RWPE1 (cell line): ENCODE measurements at regions not wholly inside any gene's neighbourhood (a gene's known extent, or its start where the extent isn't known, plus 50 kb on each side); places are given as distances from the start of the nearest gene placed in this dataset.

Source experiments
- CTCF ChIA-PET: fragments of 350-600 bp; sonication (Branson Sonifier 250); formaldehyde crosslinking; extraction: SDS; loops from one replicate; lab custom pipeline; 2021; lab: Yijun Ruan, JAX
- POLR2A ChIA-PET: fragments of 400-600 bp; formaldehyde crosslinking; extraction: SDS; loops from one replicate; lab custom pipeline; 2020; ENCODE audit warnings: antibody characterized with exemption; ENCODE audit not compliant: low non-redundant PET; lab: Yijun Ruan, JAX
- DNase-seq: peaks from one replicate; pipeline ENCODE4 v3.0.0; 2012; ENCODE audit warnings: low spot score
- H3K27ac ChIP-seq: fragments of 450-650 bp; 2 replicates; pipeline ENCODE4 v1.5.1; 2017
- TF ChIP-seq, protein P1 (sequence below): fragments of 450-650 bp; conservative IDR thresholded peaks from 2 replicates; pipeline ENCODE4 v1.5.1; 2017; ENCODE audit warnings: low read depth, mild to moderate bottlenecking

DNA sequence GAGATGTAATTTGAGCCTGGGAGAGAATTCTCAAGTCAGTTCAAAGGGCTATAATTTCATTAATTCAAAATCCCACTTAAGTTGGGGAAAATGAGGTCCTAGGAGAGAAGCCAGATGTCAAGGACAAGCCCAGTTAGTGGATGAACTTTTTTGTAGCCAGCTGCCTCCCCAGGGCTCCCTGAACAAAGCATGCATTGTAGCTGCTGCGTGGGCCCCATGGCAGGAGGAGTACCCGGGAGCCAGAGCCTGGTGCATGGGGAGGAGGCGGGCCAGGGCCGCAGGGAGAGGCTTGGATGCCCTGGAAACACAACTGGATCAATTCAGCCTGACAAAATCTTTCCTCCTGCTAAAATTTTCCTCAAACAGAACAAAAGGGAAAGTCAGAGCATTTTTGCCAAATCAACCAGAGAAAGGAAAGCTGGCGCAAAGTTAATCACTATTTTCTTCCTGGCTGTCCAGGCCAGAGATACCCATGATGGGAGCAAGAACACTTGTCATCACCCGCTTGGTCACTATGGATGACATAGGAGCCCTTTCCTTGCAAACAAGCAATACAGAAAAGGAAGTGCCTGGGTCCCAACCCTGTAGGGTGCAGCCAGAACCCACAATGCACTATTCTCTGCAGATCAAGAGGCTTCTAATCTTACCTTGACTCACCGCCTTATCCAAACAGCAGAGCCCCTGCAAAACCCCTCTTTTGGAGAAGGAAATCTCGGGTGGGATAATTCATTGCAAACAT, 248.1 kb upstream of the RAB4A start:
- TF ChIP-seq, protein P1, sequence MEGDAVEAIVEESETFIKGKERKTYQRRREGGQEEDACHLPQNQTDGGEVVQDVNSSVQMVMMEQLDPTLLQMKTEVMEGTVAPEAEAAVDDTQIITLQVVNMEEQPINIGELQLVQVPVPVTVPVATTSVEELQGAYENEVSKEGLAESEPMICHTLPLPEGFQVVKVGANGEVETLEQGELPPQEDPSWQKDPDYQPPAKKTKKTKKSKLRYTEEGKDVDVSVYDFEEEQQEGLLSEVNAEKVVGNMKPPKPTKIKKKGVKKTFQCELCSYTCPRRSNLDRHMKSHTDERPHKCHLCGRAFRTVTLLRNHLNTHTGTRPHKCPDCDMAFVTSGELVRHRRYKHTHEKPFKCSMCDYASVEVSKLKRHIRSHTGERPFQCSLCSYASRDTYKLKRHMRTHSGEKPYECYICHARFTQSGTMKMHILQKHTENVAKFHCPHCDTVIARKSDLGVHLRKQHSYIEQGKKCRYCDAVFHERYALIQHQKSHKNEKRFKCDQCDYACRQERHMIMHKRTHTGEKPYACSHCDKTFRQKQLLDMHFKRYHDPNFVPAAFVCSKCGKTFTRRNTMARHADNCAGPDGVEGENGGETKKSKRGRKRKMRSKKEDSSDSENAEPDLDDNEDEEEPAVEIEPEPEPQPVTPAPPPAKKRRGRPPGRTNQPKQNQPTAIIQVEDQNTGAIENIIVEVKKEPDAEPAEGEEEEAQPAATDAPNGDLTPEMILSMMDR: no peak

DNA sequence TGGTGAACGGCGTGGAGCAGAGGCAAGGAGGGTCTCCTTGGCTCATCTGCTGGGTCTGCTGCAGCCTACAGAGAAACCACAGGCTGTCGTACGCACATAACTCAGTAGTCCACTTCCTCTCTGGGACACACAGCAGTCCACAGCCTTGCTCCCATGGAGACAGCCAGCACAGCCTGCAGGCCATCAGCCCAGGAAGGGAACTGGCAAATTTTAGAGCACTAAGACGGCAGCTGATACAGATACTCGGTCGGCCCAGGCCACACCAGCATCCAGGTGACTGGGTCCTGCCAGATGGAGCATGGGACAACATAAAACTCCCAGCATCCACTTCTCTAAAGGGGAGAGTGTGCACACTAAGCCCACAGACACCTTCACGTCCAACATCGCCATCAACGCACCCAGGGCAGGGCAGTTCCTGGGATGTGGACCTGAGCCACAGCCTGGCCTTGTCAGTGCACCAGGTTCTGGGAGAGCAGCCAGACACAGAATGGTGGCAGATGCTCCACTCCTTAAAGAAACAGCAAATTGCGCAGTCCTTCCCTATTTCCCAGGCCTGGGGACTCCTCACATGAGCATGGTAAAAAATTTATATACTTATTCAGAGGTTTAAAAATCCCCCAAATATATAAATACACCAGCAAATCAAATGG, 247.1 kb upstream of the RAB4A start:
- TF ChIP-seq, protein P1: no peak
- H3K27ac ChIP-seq: no peak overlapping the region
- no peak for DNase-seq
- ChIA-PET CTCF (no interaction called here), POLR2A (no interaction called here)

More for the DNA sequence above, 248.1 kb upstream of the RAB4A start:
- ChIA-PET CTCF (no interaction called here), POLR2A (no interaction called here)
- no peak overlapping the region for H3K27ac ChIP-seq
- DNase-seq: no peak

GRCh38 chr1:229024528-229025130, 246.3 kb upstream of the RAB4A start:
- CTCF ChIA-PET: no interaction called here
- POLR2A ChIA-PET: no interaction called here
- H3K27ac ChIP-seq: peak overlapping the region; percentile 25; the same call in 1 of the 2 replicates
- DNase-seq: peak; percentile 80
- TF ChIP-seq, protein P1: no peak

DNA sequence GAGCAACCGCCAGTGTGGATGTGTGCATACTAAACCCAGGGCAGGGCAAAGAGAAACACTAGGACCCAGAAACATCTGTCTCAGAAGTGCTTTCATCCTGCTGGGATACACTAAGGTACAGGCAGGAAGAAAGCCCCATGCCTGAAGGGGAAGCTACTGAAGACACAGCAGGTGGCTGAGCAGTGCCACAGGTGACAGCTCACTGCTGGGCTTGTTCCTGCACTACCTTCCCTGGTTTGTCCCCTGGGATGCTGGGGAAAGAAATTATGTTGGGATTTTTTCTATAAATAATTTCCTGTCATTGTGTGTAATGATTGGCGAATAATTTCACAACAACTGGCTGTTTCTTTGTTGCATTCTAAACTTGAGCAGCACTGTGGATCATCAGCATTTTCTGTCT, 245.3 kb upstream of the RAB4A start:
- DNase-seq: no peak
- ChIA-PET CTCF (no interaction called here), POLR2A (no interaction called here)
- no peak overlapping the region for H3K27ac ChIP-seq
- TF ChIP-seq, protein P1: no peak

- ChIA-PET CTCF (interaction anchor here (0.7 kb wide), 1 partner anchor 1912 kb away, joined by 3 read pairs; no protein-coding TSS in a partner anchor), POLR2A (interaction anchor here (0.7 kb wide), 1 partner anchor 88 kb away, joined by 3 read pairs; no protein-coding TSS in a partner anchor)
- H3K27ac ChIP-seq: peak overlapping the region; percentile 45
- TF ChIP-seq, protein P1: no peak
- no peak for DNase-seq
Measured at GRCh38 chr1:229027158-229027557, 243.8 kb upstream of the RAB4A start.

- TF ChIP-seq, protein P1: no peak
- ChIA-PET CTCF (interaction anchor here (0.7 kb wide), 1 partner anchor 1912 kb away, joined by 3 read pairs; no protein-coding TSS in a partner anchor), POLR2A (interaction anchor here (0.5 to 0.7 kb wide), 2 partner anchors 9 to 89 kb away, joined by 3 read pairs; no protein-coding TSS in a partner anchor)
- peak; percentile 45 for DNase-seq
- peak overlapping the region; percentile 45 for H3K27ac ChIP-seq
Measured at GRCh38 chr1:229027622-229028182, 243.2 kb upstream of the RAB4A start.
